ENCODE measurements at regions not wholly inside any gene's neighbourhood (a gene's known extent, or its start where the extent isn't known, plus 50 kb on each side); places are given as distances from the start of the nearest gene placed in this dataset.

DNA sequence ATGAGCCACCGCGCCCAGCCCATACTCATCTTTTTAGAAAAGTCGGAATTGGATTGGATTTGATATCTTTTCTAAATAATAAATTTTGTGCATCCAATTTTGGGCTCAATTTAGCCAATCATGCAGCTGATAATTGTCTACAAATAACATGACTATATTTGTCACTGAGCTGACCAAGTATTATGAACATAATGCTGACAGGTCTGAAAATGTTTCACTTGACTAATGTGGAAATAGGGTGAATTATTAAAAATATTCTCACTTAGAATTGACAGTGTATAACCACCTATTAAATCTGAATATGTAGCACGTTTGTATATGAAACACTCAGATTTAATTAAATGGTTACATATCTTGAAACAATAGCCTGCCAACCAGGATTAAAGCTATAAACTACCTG lies 657.2 kb upstream of the FSHR start:
- Histone ChIP-seq H3K27ac (no peak overlapping the region), H3K4me3 (no peak overlapping the region), H3K36me3 (no peaks in the 10 kb centered on the region), H3K4me1 (no peaks in the 10 kb centered on the region), H3K27me3 (no peaks in the 10 kb centered on the region), H3K9me3 (no peaks in the 10 kb centered on the region)
- TF ChIP-seq POLR2A (IDR thresholded peaks at IDR 0.05) (no peak), POLR2AphosphoS5 (IDR thresholded peaks at IDR 0.05) (no peak)
- TF ChIP-seq, protein P1, sequence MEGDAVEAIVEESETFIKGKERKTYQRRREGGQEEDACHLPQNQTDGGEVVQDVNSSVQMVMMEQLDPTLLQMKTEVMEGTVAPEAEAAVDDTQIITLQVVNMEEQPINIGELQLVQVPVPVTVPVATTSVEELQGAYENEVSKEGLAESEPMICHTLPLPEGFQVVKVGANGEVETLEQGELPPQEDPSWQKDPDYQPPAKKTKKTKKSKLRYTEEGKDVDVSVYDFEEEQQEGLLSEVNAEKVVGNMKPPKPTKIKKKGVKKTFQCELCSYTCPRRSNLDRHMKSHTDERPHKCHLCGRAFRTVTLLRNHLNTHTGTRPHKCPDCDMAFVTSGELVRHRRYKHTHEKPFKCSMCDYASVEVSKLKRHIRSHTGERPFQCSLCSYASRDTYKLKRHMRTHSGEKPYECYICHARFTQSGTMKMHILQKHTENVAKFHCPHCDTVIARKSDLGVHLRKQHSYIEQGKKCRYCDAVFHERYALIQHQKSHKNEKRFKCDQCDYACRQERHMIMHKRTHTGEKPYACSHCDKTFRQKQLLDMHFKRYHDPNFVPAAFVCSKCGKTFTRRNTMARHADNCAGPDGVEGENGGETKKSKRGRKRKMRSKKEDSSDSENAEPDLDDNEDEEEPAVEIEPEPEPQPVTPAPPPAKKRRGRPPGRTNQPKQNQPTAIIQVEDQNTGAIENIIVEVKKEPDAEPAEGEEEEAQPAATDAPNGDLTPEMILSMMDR (IDR thresholded peaks at IDR 0.05): no peak
- intact Hi-C loops (cut with DNase I; ENCODE audit: low total_unique reads): no loop called here
- DNase-seq (ENCODE audit: low spot score in 2 of 2): no peak

DNA sequence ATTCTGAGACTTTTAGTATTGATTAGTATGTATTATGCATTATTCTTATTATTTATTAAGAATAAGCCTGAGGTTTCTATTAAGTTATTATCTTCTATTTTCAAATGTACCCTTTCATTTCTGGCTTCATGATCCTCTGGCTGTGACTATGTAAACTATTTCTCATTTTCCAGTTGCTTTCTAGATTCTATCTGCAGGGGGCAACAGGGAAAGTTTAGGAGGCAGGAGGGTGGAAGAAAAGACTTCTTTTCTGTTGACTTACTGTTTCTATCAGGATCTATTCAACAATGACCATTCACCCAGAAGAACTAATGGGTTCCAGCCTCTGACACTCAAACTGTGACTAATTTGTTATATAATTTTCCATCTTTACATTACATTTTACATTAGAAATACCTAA lies 653.4 kb upstream of the FSHR start:
- TF ChIP-seq POLR2AphosphoS5 (IDR thresholded peaks at IDR 0.05): no peak
- no peaks in the 10 kb centered on the region for H3K36me3 ChIP-seq
- H3K4me1 ChIP-seq: no peaks in the 10 kb centered on the region
- no peaks in the 10 kb centered on the region for H3K9me3 ChIP-seq
- H3K4me3 ChIP-seq: no peak overlapping the region
- no peak for DNase-seq (ENCODE audit: low spot score in 2 of 2)
- intact Hi-C loops (cut with DNase I; ENCODE audit: low total_unique reads): no loop called here
- H3K27ac ChIP-seq: no peak overlapping the region
- no peaks in the 10 kb centered on the region for H3K27me3 ChIP-seq

DNA sequence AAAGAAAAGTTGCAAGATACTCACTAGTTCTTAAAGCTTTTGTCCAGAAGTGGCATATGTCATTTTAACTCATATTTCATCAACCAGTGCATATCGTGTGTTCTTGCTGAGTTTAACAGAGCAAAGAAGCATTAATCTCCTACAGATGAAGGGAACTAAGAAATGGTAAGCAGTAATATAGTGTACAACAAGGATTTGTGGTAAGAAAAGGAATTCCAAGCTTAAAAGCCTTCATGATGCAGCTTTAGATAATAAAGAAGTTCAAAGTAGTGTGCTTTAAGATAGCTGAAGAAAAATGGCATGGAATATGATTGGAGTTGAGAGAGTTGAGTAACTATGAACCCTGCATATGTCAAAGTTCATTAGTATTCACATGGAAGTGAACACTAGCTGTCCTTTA lies 649.8 kb upstream of the FSHR start:
- H3K9me3 ChIP-seq: no peaks in the 10 kb centered on the region
- H3K27ac ChIP-seq: no peak overlapping the region
- H3K4me1 ChIP-seq: no peaks in the 10 kb centered on the region
- no peak for TF ChIP-seq POLR2AphosphoS5 (IDR thresholded peaks at IDR 0.05)
- TF ChIP-seq, protein P1 (IDR thresholded peaks at IDR 0.05): no peak
- TF ChIP-seq POLR2A (IDR thresholded peaks at IDR 0.05): no peak
- no peak overlapping the region for H3K4me3 ChIP-seq
- H3K27me3 ChIP-seq: no peaks in the 10 kb centered on the region
- intact Hi-C loops (cut with DNase I; ENCODE audit: low total_unique reads): no loop called here
- no peaks in the 10 kb centered on the region for H3K36me3 ChIP-seq
- no peak for DNase-seq (ENCODE audit: low spot score in 2 of 2)

DNA sequence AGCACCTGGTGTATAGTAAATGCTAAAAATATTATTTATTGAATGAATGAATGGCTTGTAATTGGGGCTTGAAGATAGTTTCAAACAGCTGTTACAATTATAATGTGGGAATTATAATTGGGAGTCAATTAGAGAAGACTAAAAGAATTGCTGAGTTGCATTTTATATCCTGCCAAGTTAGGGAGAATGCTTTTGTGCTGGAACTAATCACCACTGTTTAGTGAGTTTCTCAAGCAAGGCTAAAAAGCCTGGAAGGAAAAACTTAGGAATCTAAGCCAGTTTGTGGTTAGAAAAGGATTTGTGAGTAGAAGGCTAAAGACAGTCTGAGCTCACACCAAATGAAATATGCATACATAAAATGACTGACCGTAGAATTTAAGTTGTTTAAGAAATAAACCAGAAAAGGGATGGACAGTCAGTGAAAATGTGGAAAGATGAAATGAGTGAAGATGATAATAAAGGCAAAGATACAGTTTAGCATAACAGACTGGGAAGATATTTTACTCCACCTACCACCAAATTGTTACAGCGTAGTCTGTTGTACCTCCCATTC lies 647.7 kb upstream of the FSHR start:
- Histone ChIP-seq H3K27me3 (no peaks in the 10 kb centered on the region), H3K36me3 (no peaks in the 10 kb centered on the region), H3K9me3 (no peaks in the 10 kb centered on the region), H3K4me1 (no peaks in the 10 kb centered on the region), H3K4me3 (no peak overlapping the region), H3K27ac (peak overlapping the region in 1 of 2 donors; percentile 35)
- DNase-seq (ENCODE audit: low spot score in 2 of 2): no peak
- intact Hi-C loops (cut with DNase I; ENCODE audit: low total_unique reads): no loop called here
- TF ChIP-seq, protein P1 (IDR thresholded peaks at IDR 0.05): no peak
- no peak for TF ChIP-seq POLR2A (IDR thresholded peaks at IDR 0.05)
- no peak for TF ChIP-seq POLR2AphosphoS5 (IDR thresholded peaks at IDR 0.05)

DNA sequence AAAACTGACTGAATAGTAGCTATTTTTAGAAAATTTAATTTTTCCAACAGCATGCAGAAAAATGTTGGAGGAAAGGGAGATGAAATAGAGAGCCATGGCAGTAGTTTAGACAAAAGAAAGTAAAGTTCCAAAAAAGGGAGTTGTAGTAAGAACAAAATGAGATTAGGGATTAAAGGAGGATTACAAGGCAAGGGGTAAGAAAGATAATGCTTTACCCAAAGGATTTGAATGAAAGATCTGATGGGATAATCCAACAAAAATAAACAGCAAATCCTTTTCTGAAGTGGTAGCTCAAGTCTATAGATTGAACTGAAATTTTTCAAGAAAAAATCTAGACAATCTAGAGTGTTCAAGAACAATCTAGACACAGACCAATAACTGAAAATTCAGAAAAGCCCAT lies 644.3 kb upstream of the FSHR start:
- Histone ChIP-seq H3K4me1 (no peaks in the 10 kb centered on the region), H3K27me3 (no peaks in the 10 kb centered on the region), H3K27ac (no peak overlapping the region), H3K36me3 (no peaks in the 10 kb centered on the region), H3K9me3 (no peaks in the 10 kb centered on the region), H3K4me3 (no peak overlapping the region)
- intact Hi-C loops (cut with DNase I; ENCODE audit: low total_unique reads): no loop called here
- no peak for DNase-seq (ENCODE audit: low spot score in 2 of 2)
- no peak for TF ChIP-seq POLR2A (IDR thresholded peaks at IDR 0.05)
- TF ChIP-seq, protein P1 (IDR thresholded peaks at IDR 0.05): no peak
- TF ChIP-seq POLR2AphosphoS5 (IDR thresholded peaks at IDR 0.05): no peak

DNA sequence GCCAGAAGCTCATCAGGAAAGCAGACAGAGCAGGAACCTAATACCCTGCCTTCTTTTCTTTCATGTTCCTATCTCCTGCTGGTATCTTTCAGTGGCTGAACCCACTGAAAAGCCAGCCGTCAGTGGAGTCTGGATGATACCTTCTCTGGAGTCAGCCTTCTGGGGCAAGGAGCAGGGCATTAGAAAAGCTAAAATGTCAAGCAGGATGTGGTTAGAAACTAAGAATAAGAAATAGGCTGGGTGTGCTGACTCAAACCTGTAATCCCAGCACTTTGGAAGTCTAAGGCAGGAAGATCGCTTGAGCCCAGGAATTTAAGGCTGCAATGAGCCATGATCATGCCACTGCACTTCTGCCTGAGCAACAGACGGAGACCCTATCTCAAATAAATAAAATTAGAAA lies 642.0 kb upstream of the FSHR start:
- no peaks in the 10 kb centered on the region for H3K9me3 ChIP-seq
- DNase-seq (ENCODE audit: low spot score in 2 of 2): no peak
- no peaks in the 10 kb centered on the region for H3K4me1 ChIP-seq
- TF ChIP-seq, protein P1 (IDR thresholded peaks at IDR 0.05): no peak
- TF ChIP-seq POLR2A (IDR thresholded peaks at IDR 0.05) (no peak), POLR2AphosphoS5 (IDR thresholded peaks at IDR 0.05) (no peak)
- H3K36me3 ChIP-seq: no peaks in the 10 kb centered on the region
- intact Hi-C loops (cut with DNase I; ENCODE audit: low total_unique reads): no loop called here
- H3K4me3 ChIP-seq: no peak overlapping the region
- H3K27me3 ChIP-seq: no peaks in the 10 kb centered on the region
- no peak overlapping the region for H3K27ac ChIP-seq
